CD14-positive monocyte (primary cell): ENCODE measurements at regions not wholly inside any gene's neighbourhood (a gene's known extent, or its start where the extent isn't known, plus 50 kb on each side); places are given as distances from the start of the nearest gene placed in this dataset.

Source experiments
- DNase-seq, 3 donors: peaks; one replicate each; pipeline ENCODE4 v3.0.0-alpha.2; 2011 to 2022
- H2AFZ ChIP-seq: 2 replicates; pipeline ENCODE4 v1.6.0; 2012; ENCODE audit warnings: mild to moderate bottlenecking, low read depth, low read length, inconsistent platforms; ENCODE audit not compliant: insufficient read depth, poor library complexity, severe bottlenecking
- H3K27ac ChIP-seq, 2 donors: 1 replicate in 1 of 2; 2 replicates in 1 of 2; pipeline ENCODE4 v1.5.1; 2012 to 2013; ENCODE audit warnings: low read length in 2 of 2, control low read depth in 1 of 2, inconsistent platforms in 1 of 2, low read depth in 1 of 2, mild to moderate bottlenecking in 1 of 2
- H3K27me3 ChIP-seq, 2 donors: one replicate each; pipeline versions ENCODE4 v1.6.0 to v1.6.1; 2011 to 2013; ENCODE audit warnings: low read length in 2 of 2; ENCODE audit not compliant: control insufficient read depth in 2 of 2, insufficient read depth in 2 of 2
- H3K36me3 ChIP-seq, 2 donors: replicated peaks in 1 of 2; 1 replicate in 1 of 2; 2 replicates in 1 of 2; pipeline versions ENCODE4 v1.5.1 to v1.6.1; 2012 to 2013; ENCODE audit warnings: low read length in 2 of 2, control low read depth in 1 of 2, inconsistent platforms in 1 of 2, mild to moderate bottlenecking in 1 of 2; ENCODE audit not compliant: insufficient read depth in 2 of 2, control insufficient read depth in 1 of 2
- H3K4me1 ChIP-seq, 2 donors: 1 replicate in 1 of 2; 2 replicates in 1 of 2; pipeline versions ENCODE4 v1.5.1 to v1.6.1; 2012 to 2013; ENCODE audit warnings: low read length in 2 of 2, control low read depth in 1 of 2, inconsistent platforms in 1 of 2, mild to moderate bottlenecking in 1 of 2, moderate library complexity in 1 of 2; ENCODE audit not compliant: insufficient read depth in 2 of 2, control insufficient read depth in 1 of 2
- H3K4me2 ChIP-seq: replicated peaks from 2 replicates; pipeline ENCODE3; 2012; ENCODE audit warnings: low read length, moderate library complexity, mild to moderate bottlenecking; ENCODE audit not compliant: poor library complexity, severe bottlenecking; ENCODE audit errors: extremely low read depth
- H3K4me3 ChIP-seq, 3 experiments: fragments of 200-600 bp in 1 of 3; sonication (generic) in 1 of 3; replicated peaks in 1 of 3; 1 replicate in 2 of 3; 2 replicates in 1 of 3; pipeline ENCODE4 v1.5.1; 2011 to 2013; ENCODE audit warnings: low read length in 3 of 3, mild to moderate bottlenecking in 3 of 3, control low read depth in 2 of 3, low read depth in 2 of 3, inconsistent platforms in 1 of 3, moderate library complexity in 1 of 3
- H3K79me2 ChIP-seq: 2 replicates; pipeline ENCODE4 v1.6.0; 2012; ENCODE audit warnings: mild to moderate bottlenecking, control low read depth, inconsistent platforms, low read length, moderate library complexity; ENCODE audit not compliant: insufficient read depth
- H3K9ac ChIP-seq: 2 replicates; pipeline ENCODE4 v1.6.0; 2017; ENCODE audit warnings: low read length, mild to moderate bottlenecking; ENCODE audit not compliant: insufficient read depth, poor library complexity, severe bottlenecking
- H3K9me3 ChIP-seq, 2 donors: replicated peaks in 1 of 2; 1 replicate in 1 of 2; 2 replicates in 1 of 2; pipeline versions ENCODE4 v1.5.1 to v1.6.1; 2012 to 2013; ENCODE audit warnings: low read length in 2 of 2, control low read depth in 1 of 2; ENCODE audit not compliant: control insufficient read depth in 1 of 2, insufficient read depth in 1 of 2
- H4K20me1 ChIP-seq: 2 replicates; pipeline ENCODE4 v1.6.0; 2012; ENCODE audit warnings: mild to moderate bottlenecking, low read length, control low read depth, moderate library complexity; ENCODE audit not compliant: insufficient read depth
- H3K27ac Mint-ChIP-seq, 7 donors: one replicate each; pipeline ENCODE4 v1.8.0; 2020; ENCODE audit warnings: mild to moderate bottlenecking in 7 of 7, mixed read lengths in 7 of 7, moderate library complexity in 6 of 7, inconsistent platforms in 2 of 7
- H3K27me3 Mint-ChIP-seq, 3 donors: one replicate each; pipeline ENCODE4 v1.8.0; 2021 to 2022; ENCODE audit warnings: low read depth in 3 of 3, mild to moderate bottlenecking in 3 of 3, mixed read lengths in 3 of 3, moderate library complexity in 3 of 3, inconsistent platforms in 1 of 3
- H3K36me3 Mint-ChIP-seq, 2 donors: one replicate each; pipeline ENCODE4 v1.8.0; 2020; ENCODE audit warnings: mixed read lengths in 2 of 2, inconsistent platforms in 1 of 2, mild to moderate bottlenecking in 1 of 2
- H3K4me1 Mint-ChIP-seq: one replicate; pipeline ENCODE4 v1.8.0; 2020; ENCODE audit warnings: mild to moderate bottlenecking, mixed read lengths
- H3K4me3 Mint-ChIP-seq, 2 donors: one replicate each; pipeline ENCODE4 v1.8.0; 2020; ENCODE audit warnings: mild to moderate bottlenecking in 2 of 2, mixed read lengths in 2 of 2, moderate library complexity in 1 of 2
- H3K9me3 Mint-ChIP-seq, 7 donors: one replicate each; pipeline ENCODE4 v1.8.0; 2020 to 2022; ENCODE audit warnings: mixed read lengths in 7 of 7, mild to moderate bottlenecking in 6 of 7, moderate library complexity in 6 of 7, inconsistent platforms in 2 of 7
- WGBS: methylation state at CpG from one replicate; pipeline ENCODE4 v1.1.5; 2013; ENCODE audit warnings: missing lambda C conversion rate; ENCODE audit not compliant: insufficient coverage; 5-methylcytosine and 5-hydroxymethylcytosine counted together
- intact Hi-C, 2 donors: fragments of 100-400 bp; cut with micrococcal nuclease; formaldehyde crosslinking; loops; one replicate each; pipeline versions ENCODE4 v1.15.0 to v1.15.1; 2023
- TF ChIP-seq, protein P1 (sequence below): fragments of 200-600 bp; IDR thresholded peaks from one replicate; pipeline ENCODE4 v1.8.0; 2022; ENCODE audit warnings: antibody characterized with exemption, mild to moderate bottlenecking

DNA sequence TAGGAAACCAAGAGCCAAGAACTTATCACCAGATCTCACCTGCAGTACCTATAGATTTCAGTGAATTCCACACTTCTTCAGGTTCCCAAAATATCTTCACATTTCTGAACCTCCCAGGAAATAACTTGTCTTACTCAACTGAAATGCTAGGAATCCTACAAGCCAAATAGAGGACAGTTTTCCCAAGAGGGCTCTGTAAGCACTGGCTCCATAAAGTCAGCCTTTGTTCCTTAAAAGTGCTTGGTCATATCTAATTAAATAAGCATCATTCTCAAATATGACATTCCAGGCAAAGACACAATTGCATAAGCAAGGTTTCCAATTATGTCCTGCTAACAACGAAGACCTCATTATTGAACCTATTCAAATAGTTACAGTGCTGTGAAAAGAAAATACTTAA is 154.6 kb upstream of the MGAT5 start:
- H3K4me3 Mint-ChIP-seq = no peak overlapping the region
- Histone ChIP-seq H3K9ac (no peak overlapping the region), H3K4me2 (no peak overlapping the region), H3K4me1 (peaks cover 5 to 7% of the 10 kb centered on the region in 2 donors), H3K36me3 (no peaks in the 10 kb centered on the region), H3K4me3 (no peak overlapping the region), H3K27ac (no peak overlapping the region), H3K27me3 (no peaks in the 10 kb centered on the region), H3K79me2 (no peaks in the 10 kb centered on the region), H2AFZ (no peak overlapping the region), H3K9me3 (peaks cover 3 to 7% of the 10 kb centered on the region in 2 donors), H4K20me1 (no peaks in the 10 kb centered on the region)
- intact Hi-C loops = no loop called here
- no peak overlapping the region for H3K27ac Mint-ChIP-seq
- peaks cover 0 to 9% (median 5%) of the 10 kb centered on the region in 7 donors for H3K9me3 Mint-ChIP-seq
- peaks cover 16% of the 10 kb centered on the region for H3K4me1 Mint-ChIP-seq
- TF ChIP-seq, protein P1, sequence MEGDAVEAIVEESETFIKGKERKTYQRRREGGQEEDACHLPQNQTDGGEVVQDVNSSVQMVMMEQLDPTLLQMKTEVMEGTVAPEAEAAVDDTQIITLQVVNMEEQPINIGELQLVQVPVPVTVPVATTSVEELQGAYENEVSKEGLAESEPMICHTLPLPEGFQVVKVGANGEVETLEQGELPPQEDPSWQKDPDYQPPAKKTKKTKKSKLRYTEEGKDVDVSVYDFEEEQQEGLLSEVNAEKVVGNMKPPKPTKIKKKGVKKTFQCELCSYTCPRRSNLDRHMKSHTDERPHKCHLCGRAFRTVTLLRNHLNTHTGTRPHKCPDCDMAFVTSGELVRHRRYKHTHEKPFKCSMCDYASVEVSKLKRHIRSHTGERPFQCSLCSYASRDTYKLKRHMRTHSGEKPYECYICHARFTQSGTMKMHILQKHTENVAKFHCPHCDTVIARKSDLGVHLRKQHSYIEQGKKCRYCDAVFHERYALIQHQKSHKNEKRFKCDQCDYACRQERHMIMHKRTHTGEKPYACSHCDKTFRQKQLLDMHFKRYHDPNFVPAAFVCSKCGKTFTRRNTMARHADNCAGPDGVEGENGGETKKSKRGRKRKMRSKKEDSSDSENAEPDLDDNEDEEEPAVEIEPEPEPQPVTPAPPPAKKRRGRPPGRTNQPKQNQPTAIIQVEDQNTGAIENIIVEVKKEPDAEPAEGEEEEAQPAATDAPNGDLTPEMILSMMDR = no peak
- H3K27me3 Mint-ChIP-seq = no peaks in the 10 kb centered on the region
- WGBS = no CpG with 5 or more reads among the region's 1 CpG
- DNase-seq = no peak
- no peaks in the 10 kb centered on the region for H3K36me3 Mint-ChIP-seq

DNA sequence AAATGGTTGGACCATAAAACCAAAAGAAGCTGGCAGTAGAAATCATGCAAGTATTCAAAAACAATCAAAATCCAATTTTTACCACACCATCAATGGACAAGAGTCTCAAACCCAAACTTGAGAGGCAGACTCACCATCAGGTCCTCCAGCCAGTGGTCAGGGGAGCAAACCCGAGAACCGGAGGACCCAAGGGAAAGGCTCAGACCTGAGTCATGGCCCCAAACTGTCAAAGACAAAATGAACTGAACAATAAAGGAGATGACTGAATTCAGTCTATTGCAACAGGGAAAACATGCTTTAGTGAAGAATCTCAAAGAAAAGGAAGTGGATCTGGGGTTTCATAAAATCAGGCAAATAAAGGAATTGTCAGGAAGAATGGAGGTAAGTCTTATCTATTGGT is 150.7 kb upstream of the MGAT5 start:
- Histone ChIP-seq H3K9ac (no peak overlapping the region), H3K4me1 (peaks cover 1 to 8% of the 10 kb centered on the region in 2 donors), H3K27me3 (no peaks in the 10 kb centered on the region), H4K20me1 (no peaks in the 10 kb centered on the region), H3K36me3 (no peaks in the 10 kb centered on the region), H2AFZ (no peak overlapping the region), H3K4me2 (no peak overlapping the region), H3K27ac (no peak overlapping the region), H3K9me3 (no peaks in the 10 kb centered on the region), H3K4me3 (no peak overlapping the region), H3K79me2 (no peaks in the 10 kb centered on the region)
- Mint-ChIP-seq H3K4me1 (peaks cover 16% of the 10 kb centered on the region), H3K4me3 (no peak overlapping the region), H3K36me3 (no peaks in the 10 kb centered on the region), H3K27me3 (peaks cover 0 to 2% (median 0%) of the 10 kb centered on the region in 3 donors), H3K27ac (no peak overlapping the region), H3K9me3 (no peaks in the 10 kb centered on the region)
- intact Hi-C loops = no loop called here
- WGBS = 94% methylated on average over 2 of the region's 2 CpGs
- TF ChIP-seq, protein P1 = no peak
- no peak for DNase-seq
